Lung microvascular endothelial cell (primary cell): ENCODE measurements at regions not wholly inside any gene's neighbourhood (a gene's known extent, or its start where the extent isn't known, plus 50 kb on each side); places are given as distances from the start of the nearest gene placed in this dataset.

Experiments
- DNase-seq, 2 donors: peaks; one replicate each; pipeline versions ENCODE4 v3.0.0 to v3.0.0-alpha.2; 2010; ENCODE audit warnings: low read depth in 2 of 2

DNA sequence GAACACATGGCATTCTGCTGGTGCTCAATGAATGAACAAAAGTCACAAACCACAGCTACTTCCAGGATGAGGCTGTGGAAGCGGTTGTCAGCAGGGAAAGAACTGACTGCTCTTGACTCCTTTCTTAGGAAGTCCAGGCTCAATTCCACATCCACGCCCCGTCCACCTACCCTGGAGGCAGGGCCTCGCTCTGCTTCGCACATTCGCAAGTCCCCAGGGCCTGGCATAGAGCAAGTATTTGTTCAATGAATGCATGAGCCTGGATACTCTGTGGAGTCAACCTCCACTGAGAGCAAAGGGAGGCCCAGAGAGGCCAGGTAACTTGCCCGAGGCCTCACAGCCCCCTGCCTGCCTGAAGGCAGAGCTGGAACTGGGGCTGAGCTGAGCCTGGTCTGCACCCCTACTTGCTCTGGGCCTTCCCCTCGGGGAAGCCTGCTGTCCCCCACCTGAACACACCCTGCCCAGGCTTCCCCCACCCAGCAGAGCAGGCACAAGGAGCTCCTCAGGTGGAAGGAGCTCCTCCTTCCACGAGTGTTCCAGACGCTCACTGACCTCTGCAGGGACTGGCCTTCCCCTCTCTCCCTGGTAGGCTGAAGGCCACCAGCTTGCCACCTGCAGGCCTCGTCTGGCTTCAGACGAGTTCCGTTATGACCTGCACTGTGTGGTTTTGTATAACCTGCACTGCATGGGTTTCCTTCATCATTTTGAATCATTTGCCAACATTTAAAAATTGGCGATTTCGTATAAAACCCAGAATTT lies 119.3 kb upstream of the PTPN1 start:
- no peak for DNase-seq

DNA sequence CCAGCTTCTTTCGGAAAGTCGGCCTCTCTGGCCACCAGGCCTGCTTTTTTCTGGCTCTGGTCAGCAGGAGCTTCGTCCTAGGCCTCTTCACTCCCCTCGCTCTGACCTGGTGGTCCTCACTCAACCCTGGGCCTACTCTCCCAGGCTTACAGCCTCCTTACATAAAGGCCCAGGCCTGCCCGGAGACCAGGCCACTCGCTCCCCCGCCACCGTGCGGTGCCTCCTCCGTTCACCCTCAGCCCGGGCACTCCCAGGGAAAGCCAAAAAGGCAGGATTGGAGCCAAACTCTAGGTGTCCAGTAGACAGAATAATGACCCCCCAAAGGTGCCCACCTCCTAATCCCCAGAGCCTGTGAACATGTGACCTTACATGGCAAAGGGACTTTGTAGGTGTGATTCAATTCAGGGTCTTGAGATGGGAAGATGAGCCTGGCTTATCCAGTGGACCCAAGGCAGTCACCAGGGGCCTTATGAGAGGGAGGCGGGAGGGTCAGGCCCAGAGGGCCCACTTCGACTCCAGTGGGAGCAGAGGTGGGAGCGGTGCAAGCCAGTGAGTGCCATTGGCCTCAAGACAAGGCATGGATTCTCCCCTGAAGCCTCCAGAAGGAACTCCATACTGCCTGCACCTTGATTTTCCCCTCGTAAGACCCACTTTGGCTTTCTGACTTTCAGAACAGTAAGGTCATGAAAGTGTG lies 118.6 kb upstream of the PTPN1 start:
- no peak for DNase-seq

DNA sequence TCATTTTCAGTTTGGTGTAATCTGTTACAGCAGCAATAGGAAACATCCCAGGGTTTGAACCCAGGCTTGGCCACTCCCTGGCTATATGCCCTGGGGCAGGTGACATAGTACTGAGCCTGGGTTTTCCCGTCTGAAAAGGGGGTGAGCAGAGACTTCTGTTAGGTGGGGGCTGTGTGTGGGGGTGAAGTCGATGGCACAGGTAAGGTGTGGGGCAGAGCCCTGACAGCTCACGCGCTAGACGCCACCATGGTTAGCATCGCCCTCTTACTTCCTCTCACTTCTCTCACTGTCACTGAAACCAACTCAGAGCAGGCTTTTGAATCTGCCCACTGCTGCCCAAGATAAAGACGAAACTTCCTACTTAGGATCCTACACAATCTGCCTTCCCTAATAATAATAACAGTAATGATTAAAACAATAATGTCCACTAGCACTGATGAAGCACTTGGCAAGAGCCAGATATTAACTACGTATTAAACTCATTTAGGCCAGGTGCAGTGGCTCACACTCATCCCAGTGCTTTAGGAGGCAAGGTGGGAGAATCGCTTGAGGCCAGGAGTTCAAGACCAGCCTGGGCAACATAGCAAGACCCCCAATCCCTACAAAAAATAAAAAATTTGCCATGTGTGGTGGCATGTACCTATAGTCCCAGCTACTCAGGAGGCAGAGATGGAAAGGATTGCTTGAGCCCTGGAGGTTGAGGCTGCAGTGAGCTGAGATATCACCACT lies 117.9 kb upstream of the PTPN1 start:
- no peak for DNase-seq

DNA sequence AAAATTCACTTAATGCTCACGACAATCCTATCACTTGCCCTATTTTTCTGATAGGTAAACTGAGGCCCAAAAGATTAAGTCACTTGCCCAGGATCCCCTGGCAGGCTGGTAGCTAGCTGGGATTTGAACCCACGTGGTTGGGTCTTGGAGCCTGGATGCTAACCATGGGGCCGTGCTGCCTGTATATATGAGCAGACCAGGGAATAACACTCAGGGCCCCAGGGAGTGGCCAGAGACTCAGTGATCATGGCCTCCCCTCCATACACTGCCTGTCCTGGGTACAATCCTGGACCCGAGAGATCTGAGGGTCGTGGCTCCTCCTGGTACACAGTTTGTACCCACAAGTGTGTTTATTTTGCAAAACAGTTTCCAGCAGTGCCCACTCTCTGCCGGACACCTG lies 116.9 kb upstream of the PTPN1 start:
- no peak for DNase-seq

DNA sequence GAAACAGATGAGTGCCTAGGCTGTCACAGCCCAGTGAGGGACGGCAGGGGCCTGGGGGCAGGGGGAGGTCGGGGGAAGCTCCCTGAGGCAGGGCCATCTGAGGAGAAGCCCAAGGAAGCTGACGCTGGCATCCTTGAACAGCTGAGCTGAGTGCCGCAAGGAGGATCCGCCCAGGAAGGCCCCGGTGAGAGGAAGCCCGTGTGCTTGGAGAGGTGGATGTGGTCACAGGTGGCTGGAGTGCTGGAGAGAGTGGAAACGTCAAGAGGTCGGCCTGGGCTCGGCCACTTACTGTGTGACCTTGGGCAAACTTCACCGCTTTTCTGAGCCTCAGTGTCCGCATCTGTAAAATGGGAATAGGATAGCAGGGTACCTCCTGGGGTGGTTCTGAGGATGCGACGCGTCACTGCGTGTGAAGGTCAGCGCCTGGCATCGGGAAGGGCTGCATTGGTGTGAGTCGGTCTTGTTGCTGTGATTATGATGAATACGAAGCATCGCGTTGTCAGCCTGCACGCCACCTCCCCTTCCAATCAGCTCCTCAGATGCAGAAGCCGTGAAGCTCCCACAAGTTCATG lies 116.1 kb upstream of the PTPN1 start:
- DNase-seq: no peak

DNA sequence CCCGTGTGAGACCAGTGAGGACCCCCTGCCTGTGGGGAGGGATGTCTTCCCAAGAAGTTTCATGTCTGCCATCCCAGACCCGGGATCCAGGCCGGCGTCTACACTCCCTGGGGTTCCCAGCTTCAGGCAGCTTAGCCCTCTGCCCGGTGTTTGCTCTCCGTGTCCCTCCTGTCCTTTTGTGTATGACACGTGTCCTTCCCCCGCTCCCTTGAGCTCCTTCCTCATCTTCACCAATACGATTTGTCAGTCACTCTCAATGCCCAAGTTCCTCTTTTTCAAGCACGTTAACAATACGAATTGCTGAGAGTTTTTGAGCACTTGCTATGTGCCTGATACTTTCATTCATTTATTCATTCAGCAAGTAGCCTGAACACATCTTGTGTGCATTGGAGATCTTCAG lies 115.6 kb upstream of the PTPN1 start:
- DNase-seq: no peak

DNA sequence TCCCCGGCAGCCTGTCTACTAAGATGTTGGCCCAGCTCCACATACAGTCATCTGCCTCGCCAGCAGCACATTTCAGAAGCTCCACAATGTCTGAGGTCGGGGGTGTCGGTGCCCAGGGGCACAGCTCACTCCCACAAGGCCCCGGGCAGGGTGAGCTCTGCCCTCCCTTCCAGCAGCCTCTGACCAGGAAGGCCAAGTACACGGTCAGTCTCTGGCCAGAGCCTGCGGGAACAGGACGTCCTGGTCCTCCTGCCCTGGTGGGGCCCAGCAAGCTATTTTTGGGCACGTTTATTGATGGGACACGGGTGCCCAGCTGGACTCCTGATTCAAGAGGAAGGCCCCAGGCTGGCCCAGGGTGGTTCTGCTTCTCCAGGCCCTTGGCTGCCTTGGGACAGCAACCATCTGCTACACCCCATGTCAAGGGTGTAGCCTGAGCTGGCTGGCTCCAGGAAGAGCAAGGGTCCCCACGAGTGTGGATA lies 114.9 kb upstream of the PTPN1 start:
- DNase-seq: peak in 1 of 2 donors; percentile 24

DNA sequence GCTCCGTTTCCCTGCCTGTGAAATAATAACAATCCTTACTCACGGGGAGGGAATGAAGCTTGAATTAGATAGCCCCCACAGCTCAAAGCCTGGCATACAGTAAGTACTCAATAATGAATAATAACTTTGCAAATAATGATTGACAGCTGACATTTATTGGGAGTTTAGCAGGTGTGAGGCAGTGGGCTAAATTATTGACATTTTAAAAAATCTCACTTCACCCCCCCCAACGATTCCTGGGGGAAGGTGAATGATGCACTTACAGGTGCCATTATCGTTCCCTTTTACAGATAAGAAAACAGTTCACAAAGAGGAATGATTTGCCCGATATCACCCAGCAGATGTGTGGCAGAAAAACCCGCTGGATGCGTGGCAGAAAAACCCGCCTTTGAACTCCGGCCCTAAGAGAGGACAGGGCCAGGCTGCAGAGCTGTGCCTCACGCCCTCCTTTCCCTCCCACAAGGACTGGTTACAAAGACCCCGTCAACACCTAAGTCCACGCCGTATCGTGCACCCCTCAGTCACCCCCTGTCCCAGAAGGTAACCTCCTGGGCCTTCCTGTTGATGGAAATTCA lies 114.2 kb upstream of the PTPN1 start:
- no peak for DNase-seq

DNA sequence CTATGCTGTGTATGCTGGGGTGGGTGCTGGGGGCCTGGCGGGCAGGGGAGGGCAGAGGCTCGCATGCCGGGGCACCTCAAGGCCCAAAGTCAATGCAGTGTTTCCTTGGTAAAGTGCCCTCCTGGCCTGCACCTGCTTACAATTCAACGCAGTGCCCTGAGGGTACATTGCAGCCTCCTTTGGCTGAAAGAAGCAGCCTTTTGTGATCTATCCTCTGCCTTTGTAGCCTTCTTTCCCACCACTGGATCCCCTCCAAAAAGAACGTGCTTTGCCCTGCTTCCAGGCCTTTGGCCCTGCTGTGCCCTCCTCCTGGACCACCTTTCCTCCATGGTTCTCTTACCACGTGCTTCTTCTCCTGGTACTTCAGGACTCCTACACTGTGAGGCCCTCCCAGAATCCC lies 113.6 kb upstream of the PTPN1 start:
- no peak for DNase-seq

DNA sequence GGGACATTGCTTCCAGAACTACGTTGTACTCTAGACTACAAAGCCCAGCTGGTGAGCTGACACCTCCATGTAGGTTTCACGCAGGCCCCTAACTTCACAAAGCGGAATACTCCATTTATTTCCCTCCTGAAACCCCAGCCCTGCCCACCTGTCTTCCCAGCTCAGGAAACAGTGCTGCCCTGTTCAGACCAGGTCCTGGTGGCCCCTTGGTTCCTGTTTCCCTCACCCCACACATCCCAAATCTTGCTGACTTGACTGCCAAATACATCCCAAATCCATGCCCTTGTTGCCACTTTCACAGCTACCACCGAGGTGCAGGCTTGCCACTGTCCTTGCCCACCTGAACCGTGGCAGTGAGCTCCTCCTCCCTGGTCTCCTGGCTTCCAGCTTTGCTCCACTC lies 113.1 kb upstream of the PTPN1 start:
- DNase-seq: no peak

DNA sequence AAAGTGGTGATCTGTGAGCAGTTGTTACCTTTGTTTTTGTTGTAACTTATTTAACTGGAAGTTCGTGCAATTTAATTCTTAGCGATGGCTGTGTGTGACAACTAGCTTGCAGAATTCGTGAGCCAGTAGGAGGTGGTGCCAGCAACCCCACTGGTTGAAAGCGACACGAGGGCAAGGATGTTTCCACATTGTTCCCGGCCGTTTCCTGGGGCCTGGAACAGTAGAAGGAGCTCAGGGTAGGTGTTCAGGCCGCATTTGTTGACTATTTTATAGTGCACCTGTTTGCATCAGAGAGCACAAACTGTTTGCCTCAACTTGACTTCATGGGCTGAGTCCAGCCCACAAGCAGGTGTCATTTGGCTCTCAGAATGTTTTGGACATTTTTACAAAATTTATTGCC lies 112.1 kb upstream of the PTPN1 start:
- no peak for DNase-seq

DNA sequence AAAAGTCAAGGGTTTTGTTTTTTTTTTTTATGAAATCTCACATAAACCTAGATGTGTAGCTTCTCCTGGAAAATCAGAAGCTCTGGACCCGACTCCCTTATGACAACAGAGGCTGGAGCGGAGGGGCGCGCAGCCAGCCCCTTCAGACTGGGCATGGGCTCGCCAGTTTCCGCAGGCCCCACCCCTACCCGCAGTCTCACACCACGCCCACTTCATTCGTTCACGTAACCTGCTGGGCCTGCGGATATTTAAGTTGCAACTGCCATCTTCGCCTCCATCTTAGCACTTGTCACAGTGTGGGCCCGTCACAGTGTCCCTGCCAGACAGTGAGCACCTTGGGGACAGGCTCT lies 111.7 kb upstream of the PTPN1 start:
- DNase-seq: no peak

DNA sequence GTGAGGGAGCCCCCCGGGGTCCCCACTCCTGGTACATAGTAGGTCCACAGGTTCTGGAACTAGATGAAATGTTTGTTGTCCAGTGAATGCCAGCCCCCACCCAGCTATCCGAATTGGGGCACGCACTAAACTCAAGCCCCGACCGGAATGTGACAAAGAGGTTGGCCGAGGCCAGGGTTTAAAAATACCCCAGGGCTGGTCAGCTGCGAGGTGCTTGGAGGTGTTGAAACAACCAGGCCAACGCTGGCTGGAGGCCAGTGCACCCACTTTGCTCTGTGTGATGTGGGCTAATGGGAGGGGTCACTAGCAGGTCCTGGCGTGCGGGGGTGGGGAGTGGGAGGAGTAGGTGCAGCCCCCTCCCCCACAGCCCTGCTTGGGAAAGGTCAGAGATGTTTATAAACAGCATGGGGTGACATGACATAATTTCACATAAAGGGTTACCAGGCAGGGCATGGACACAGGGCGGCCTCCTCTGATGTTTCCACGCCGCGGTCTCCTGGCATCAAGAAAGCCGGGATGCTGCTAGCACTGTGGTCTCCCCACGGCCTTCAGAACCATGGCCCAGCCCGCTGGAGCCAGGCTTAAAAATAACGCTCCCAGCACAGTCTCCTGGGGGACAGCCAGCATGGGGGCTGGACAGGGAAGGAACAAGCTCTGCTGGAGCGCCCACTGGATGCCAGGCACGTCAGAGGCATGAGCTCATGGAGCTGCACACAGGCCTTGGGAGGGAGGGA lies 111.2 kb upstream of the PTPN1 start:
- DNase-seq: no peak

DNA sequence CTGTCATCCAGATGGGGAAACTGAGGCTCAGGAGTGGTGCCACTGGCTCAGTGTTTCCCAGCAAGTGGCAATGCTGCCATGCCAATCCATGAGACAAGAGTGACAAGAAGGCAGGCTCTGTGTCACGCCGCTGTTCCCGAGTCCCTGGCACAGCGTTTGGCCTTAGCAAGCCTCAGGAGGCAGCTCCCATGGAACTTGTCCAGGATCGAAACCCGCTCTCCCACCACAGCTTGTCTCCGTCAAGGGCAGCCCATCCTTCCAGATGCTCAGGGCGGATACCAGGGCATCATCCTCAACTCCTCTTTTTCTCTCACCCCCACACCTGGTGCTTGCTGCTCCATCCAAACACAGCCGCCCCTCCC lies 110.6 kb upstream of the PTPN1 start:
- DNase-seq: no peak

DNA sequence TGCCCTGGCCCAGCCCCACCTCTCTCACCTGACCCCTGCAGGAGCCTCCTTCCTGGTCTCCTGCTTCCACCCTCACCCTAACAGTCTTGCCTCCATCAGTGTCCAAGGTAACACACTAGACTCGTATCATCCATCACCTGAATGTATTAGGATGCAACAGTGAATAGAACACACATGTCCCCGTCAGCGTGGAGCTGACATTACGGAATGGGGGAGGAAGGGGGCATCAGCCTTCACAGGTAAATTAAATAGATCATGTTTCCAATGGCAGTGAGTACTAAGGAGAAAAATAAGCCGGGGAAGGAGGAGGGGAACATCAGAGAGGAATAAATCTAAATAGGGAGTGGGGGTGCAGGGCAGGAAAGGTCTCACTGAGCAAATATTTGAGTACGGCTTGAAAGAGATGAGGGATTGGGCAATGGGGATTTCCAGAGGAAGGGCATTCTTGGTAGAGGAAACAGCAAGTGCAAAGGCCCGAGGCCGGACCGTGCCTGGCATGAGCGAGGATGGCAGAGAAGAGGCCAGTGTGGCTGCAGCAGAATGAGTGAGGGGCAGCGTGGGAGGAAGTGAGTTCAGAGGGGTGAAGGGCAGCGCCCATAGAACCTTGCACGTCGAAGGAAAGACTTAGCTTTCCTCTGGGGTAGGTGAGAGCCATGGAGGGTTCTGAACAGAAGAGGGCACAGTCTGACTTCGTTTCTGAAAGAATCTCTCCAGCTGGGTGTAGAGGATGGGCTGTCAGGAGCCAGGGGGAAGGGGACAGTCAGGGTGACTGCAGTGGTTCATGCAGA lies 110.1 kb upstream of the PTPN1 start:
- peak; percentile 56 to 61 for DNase-seq

DNA sequence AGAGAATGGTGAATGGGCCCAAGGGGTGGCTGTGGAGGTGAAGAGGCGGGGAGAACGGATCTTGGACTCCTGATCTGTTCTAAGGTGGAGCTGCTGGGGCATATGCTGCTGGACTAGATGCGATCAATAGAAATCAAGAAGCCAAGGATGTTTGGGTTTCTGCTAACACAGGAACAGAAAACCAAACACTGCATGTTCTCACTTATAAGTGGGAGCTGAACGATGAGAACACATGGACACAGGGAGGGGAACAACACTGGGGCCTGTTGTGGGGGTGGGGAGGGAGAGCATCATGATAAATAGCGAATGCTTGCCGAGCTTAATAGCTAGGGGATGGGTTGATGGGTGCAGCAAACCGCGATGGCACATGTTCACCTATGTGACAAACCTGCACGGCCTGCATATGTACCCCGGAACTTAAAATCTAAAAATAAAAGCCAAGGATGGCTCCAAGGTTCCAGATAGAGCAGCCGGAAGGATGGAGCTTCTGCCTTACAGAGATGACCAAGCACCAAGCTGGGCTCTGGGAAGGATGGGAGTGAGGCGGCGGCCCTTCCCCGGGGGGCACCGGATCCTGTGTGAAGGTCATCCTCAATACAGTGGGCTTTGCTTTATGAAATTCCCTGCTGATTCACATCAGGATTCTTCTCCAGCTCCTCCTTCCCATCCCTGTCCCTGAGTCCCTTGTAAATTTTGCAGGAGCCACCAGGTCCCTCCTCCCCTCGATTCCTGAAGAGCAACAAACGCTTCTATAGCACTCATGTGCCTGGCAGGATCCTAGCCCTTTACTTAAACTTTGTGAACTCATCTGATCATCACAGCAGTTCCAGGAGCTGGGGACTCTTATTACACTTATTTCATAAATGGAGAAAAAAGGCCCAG lies 109.2 kb upstream of the PTPN1 start:
- DNase-seq: no peak

DNA sequence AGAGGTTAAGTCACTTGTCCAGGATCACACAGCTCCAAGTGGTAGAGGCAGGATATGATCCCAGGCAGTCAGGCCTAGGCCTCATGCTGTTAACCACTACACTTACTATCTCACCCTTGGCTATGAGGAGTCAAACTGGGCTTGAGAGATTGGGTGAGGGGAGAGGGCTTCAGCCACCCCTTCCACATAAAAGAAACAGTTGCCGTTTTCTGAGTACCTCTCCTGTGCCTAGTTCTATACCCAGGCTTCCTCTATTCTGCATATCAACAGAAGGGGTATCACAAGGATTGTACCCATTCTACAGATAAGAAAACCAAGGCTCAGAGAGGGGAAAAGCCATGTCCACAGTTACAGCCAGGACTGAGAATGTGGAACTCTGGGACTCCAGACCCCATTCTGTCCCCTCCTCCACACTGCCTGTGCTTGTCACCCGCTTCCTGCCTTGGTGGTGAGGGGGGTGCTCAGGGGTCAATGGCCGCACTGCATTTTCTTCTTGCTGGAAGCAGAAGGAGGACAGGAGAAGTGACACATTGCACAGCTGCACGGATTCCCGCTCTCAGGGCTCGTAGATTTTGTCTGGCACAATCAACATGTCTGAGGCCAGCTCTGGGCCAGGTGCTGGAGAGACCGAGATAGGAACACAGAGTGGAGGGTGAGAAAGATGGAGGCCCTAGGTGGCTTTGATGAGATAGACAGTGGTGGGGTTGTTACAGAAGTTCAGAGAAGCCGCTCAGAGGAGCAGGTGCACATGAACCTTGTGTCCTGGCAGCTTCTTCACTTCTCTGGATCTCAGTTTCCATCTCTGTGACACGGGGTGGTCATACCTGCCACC lies 108.4 kb upstream of the PTPN1 start:
- DNase-seq: no peak

DNA sequence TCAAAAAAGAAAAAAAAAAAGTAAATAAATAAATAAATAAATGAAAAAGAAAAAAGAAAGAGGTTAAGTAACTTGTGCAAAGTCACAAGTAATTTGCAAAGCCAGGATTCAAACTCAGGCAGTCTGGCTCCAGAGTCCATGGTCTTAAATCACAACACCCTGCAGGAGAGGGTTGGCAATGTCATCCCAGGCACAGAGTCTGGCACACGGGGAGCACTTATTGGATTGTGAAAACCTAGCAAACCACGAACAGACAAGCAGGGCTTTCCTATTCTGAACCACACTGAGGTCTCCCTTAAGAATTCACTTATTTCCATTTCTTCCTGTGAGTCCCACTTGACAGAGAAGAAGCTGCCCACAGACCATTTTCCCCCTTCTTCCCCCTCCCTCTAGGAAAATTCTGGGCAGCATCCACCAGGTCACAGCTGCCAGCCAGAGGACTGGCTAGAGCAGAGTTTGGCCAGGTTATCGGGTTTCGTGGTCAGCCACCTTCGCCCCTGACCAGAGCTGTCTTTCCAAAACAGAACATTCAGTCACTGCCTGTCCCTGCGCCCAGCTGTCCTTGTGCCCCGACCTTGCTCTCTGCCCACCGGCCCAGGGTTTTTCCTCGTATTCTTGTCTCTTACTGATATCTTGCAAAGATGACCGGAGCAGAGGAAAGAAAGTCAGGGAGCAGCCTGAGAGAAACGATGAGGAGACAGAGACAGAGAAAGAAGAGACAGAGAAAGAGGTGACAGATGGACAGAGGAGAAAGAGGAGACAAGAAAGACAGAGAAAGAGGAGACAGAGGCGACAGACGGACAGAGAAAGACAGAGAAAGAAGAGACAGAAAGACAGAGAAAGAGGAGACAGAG lies 106.4 kb upstream of the PTPN1 start:
- DNase-seq: no peak
